Trophoblast cell (in vitro differentiated cells and primary cell): ENCODE measurements at regions not wholly inside any gene's neighbourhood (a gene's known extent, or its start where the extent isn't known, plus 50 kb on each side); places are given as distances from the start of the nearest gene placed in this dataset.

Experiments
- DNase-seq, 2 donors: peaks; one replicate each; pipeline ENCODE4 v3.0.0-alpha.2; 2016
- H2AFZ ChIP-seq: 2 replicates; pipeline ENCODE4 v1.6.1; 2013; ENCODE audit warnings: low read length, moderate library complexity, mild to moderate bottlenecking; ENCODE audit not compliant: insufficient read depth, poor library complexity
- H2AK5ac ChIP-seq: 2 replicates; pipeline ENCODE4 v1.6.1; 2013; ENCODE audit warnings: mild to moderate bottlenecking, low read length
- H2BK120ac ChIP-seq: 2 replicates; pipeline ENCODE4 v1.6.1; 2013; ENCODE audit warnings: low read length, mild to moderate bottlenecking, moderate library complexity; ENCODE audit not compliant: insufficient read depth, poor library complexity
- H2BK12ac ChIP-seq: 2 replicates; pipeline ENCODE4 v1.6.1; 2013; ENCODE audit warnings: mild to moderate bottlenecking, low read length, moderate library complexity
- H2BK5ac ChIP-seq: 2 replicates; pipeline ENCODE4 v1.6.1; 2013; ENCODE audit warnings: low read length, low read depth, moderate library complexity, mild to moderate bottlenecking; ENCODE audit not compliant: poor library complexity
- H3K14ac ChIP-seq: 2 replicates; pipeline ENCODE4 v1.6.1; 2013; ENCODE audit warnings: mild to moderate bottlenecking, low read length
- H3K18ac ChIP-seq: 2 replicates; pipeline ENCODE4 v1.6.1; 2013; ENCODE audit warnings: mild to moderate bottlenecking, low read length
- H3K23ac ChIP-seq: 2 replicates; pipeline ENCODE4 v1.6.1; 2013; ENCODE audit warnings: low read length
- H3K27ac ChIP-seq: 2 replicates; pipeline ENCODE4 v1.5.1; 2013; ENCODE audit warnings: low read depth, mild to moderate bottlenecking, inconsistent platforms, low read length, moderate library complexity
- H3K27me3 ChIP-seq: 2 replicates; pipeline ENCODE4 v1.6.1; 2013; ENCODE audit warnings: inconsistent platforms, mild to moderate bottlenecking, low read length, moderate library complexity; ENCODE audit not compliant: insufficient read depth
- H3K36me3 ChIP-seq, 2 experiments: 1 replicate in 1 of 2; 2 replicates in 1 of 2; pipeline ENCODE4 v1.6.1; 2013; ENCODE audit warnings: low read length in 2 of 2, mild to moderate bottlenecking in 2 of 2, moderate library complexity in 1 of 2; ENCODE audit not compliant: insufficient read depth in 2 of 2, control insufficient read depth in 1 of 2
- H3K4ac ChIP-seq: 2 replicates; pipeline ENCODE4 v1.6.1; 2013; ENCODE audit warnings: low read depth, mild to moderate bottlenecking, low read length, moderate library complexity
- H3K4me1 ChIP-seq, 2 experiments: 1 replicate in 1 of 2; 2 replicates in 1 of 2; pipeline ENCODE4 v1.6.1; 2013; ENCODE audit warnings: low read length in 2 of 2, mild to moderate bottlenecking in 2 of 2, moderate library complexity in 1 of 2; ENCODE audit not compliant: insufficient read depth in 2 of 2, control insufficient read depth in 1 of 2
- H3K4me2 ChIP-seq: 2 replicates; pipeline ENCODE4 v1.6.1; 2013; ENCODE audit warnings: inconsistent platforms, mild to moderate bottlenecking, low read length, moderate library complexity
- H3K4me3 ChIP-seq: 2 replicates; pipeline ENCODE4 v1.5.1; 2013; ENCODE audit warnings: mild to moderate bottlenecking, low read depth, low read length, inconsistent platforms
- H3K79me1 ChIP-seq: one replicate; pipeline ENCODE4 v1.6.1; 2013; ENCODE audit warnings: low read length
- H3K79me2 ChIP-seq: 2 replicates; pipeline ENCODE4 v1.6.1; 2013; ENCODE audit warnings: low read length, mild to moderate bottlenecking; ENCODE audit not compliant: control insufficient read depth, insufficient read depth, poor library complexity
- H3K9ac ChIP-seq: 2 replicates; pipeline ENCODE4 v1.6.1; 2013; ENCODE audit warnings: mild to moderate bottlenecking, low read length
- H3K9me3 ChIP-seq: 2 replicates; pipeline ENCODE4 v1.6.1; 2013; ENCODE audit warnings: low read depth, mild to moderate bottlenecking, control low read depth, inconsistent platforms, low read length; ENCODE audit not compliant: insufficient read depth
- H4K12ac ChIP-seq: 2 replicates; pipeline ENCODE4 v1.6.1; 2013; ENCODE audit warnings: low read depth, mild to moderate bottlenecking, low read length, moderate library complexity
- H4K8ac ChIP-seq: 2 replicates; pipeline ENCODE4 v1.6.1; 2013; ENCODE audit warnings: low read depth, mild to moderate bottlenecking, low read length, moderate library complexity
- H4K91ac ChIP-seq: one replicate; pipeline ENCODE4 v1.6.1; 2013; ENCODE audit warnings: low read depth, mild to moderate bottlenecking, low read length, moderate library complexity
- WGBS: extraction: QIAGEN DNeasy Blood & Tissue Kit; methylation state at CpG from one replicate; pipeline ENCODE4 v1.1.7; 2013; ENCODE audit warnings: missing lambda C conversion rate; ENCODE audit not compliant: insufficient read length, insufficient coverage; ENCODE audit errors: extremely low coverage; 5-methylcytosine and 5-hydroxymethylcytosine counted together

DNA sequence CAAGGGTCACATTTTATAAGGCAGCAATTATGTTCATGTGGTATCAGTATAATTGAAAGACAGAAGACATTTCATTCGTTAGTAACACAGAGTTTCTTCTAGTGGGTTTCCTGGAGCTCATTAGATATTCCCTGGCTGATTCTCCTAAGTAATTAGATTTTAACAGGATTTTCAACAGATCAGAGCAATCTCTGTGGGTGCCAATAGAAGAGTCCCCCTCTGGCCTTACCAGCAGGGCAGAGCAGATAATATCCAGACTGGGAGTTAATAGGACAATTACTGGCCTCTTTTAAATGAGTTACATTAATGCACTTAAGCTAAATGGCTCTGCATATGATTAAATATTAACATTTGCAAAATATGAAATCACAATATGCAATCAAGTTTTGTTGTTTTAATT, 74.2 kb upstream of the FOXD3 start:
- H2BK120ac ChIP-seq = no peak overlapping the region
- no peak overlapping the region for H4K12ac ChIP-seq
- no CpG with 5 or more reads among the region's 1 CpG for WGBS
- DNase-seq = no peak
- H3K14ac ChIP-seq = no peak overlapping the region
- no peak overlapping the region for H3K27ac ChIP-seq
- H3K9me3 ChIP-seq = no peaks in the 10 kb centered on the region
- no peak overlapping the region for H3K4me3 ChIP-seq
- H3K79me1 ChIP-seq = no peaks in the 10 kb centered on the region
- H2AK5ac ChIP-seq = no peak overlapping the region
- H2AFZ ChIP-seq = no peak overlapping the region
- H3K79me2 ChIP-seq = no peaks in the 10 kb centered on the region
- H2BK12ac ChIP-seq = no peak overlapping the region
- no peak overlapping the region for H3K23ac ChIP-seq
- H3K18ac ChIP-seq = no peak overlapping the region
- H3K4ac ChIP-seq = no peak overlapping the region
- no peak overlapping the region for H3K4me2 ChIP-seq
- H3K9ac ChIP-seq = no peak overlapping the region
- H4K91ac ChIP-seq = no peak overlapping the region
- no peaks in the 10 kb centered on the region for H3K4me1 ChIP-seq
- no peak overlapping the region for H4K8ac ChIP-seq
- H3K27me3 ChIP-seq = no peaks in the 10 kb centered on the region
- H3K36me3 ChIP-seq = no peaks in the 10 kb centered on the region
- no peak overlapping the region for H2BK5ac ChIP-seq

DNA sequence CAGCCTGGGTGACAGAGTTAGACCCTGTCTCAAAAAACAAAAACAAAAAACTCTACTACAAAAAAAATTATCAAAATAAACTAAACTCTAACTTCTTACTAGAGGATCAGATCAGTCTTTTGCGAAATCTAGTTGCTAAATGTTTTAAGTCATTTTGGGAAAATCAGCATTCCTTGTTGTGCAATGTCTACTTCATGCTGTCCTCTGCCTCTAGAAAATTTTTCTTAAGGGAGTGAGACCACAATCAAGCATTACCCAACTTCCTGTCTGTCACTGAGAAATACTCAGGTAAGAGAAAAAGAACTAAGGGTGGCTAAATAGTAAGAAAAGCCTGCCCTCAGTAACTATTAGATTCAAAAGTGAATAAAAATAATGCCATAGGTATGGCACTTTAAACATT, 67.2 kb upstream of the FOXD3 start:
- no peak overlapping the region for H2BK5ac ChIP-seq
- no peak overlapping the region for H3K4me3 ChIP-seq
- no peaks in the 10 kb centered on the region for H3K27me3 ChIP-seq
- no peaks in the 10 kb centered on the region for H3K79me2 ChIP-seq
- H4K91ac ChIP-seq = no peak overlapping the region
- H3K23ac ChIP-seq = no peak overlapping the region
- no peaks in the 10 kb centered on the region for H3K4me1 ChIP-seq
- H3K36me3 ChIP-seq = no peaks in the 10 kb centered on the region
- no peak overlapping the region for H4K12ac ChIP-seq
- H2AK5ac ChIP-seq = no peak overlapping the region
- no peak overlapping the region for H3K9ac ChIP-seq
- H2BK12ac ChIP-seq = no peak overlapping the region
- no peak overlapping the region for H2AFZ ChIP-seq
- H3K18ac ChIP-seq = no peak overlapping the region
- WGBS = no CpG with 5 or more reads among the region's 1 CpG
- H4K8ac ChIP-seq = no peak overlapping the region
- H3K27ac ChIP-seq = no peak overlapping the region
- no peaks in the 10 kb centered on the region for H3K79me1 ChIP-seq
- no peak overlapping the region for H3K4ac ChIP-seq
- H2BK120ac ChIP-seq = no peak overlapping the region
- H3K4me2 ChIP-seq = no peak overlapping the region
- H3K14ac ChIP-seq = no peak overlapping the region
- H3K9me3 ChIP-seq = no peaks in the 10 kb centered on the region
- DNase-seq = peak in 1 of 2 donors; percentile 60

DNA sequence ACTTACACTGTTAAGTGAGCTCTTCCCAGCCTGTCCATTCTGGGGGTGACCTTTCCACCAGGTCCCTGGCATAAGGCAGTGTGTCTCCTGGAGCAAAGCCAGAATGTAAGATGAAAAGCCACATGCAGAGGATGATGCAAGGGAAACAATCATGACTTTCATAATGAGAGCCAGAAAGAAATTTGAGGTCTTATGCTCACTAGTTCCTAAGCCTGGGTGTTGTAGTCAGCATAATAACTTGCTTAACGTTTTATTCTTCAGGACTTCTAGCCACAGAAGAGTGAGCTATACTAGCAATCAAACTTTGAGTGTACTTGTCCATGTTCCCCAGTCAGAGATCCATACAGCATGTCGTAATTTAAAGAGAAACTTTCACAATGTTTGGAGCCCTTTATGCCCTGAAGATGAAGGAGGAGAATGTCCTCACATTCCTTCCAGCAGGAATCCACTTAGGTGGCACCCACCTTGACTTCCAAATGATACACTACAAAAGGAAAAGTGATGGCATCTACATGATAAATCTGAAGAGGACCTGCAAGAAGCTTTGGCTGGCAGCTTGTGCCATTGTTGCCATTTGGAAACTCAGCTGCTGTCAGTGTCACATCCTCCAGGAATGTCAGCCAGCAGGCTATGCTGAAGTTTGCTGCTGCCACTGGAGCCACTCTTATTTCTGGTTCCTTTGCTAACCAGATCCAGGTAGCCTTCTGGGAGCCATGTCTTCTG, 60.5 kb upstream of the FOXD3 start:
- Histone ChIP-seq H3K18ac (no peak overlapping the region), H3K4me1 (no peaks in the 10 kb centered on the region), H2AK5ac (no peak overlapping the region), H2BK5ac (no peak overlapping the region), H3K36me3 (no peaks in the 10 kb centered on the region), H3K4ac (no peak overlapping the region), H3K79me2 (no peaks in the 10 kb centered on the region), H3K27me3 (no peaks in the 10 kb centered on the region), H4K8ac (no peak overlapping the region), H2BK120ac (no peak overlapping the region), H2AFZ (no peak overlapping the region), H3K23ac (no peak overlapping the region), H3K27ac (no peak overlapping the region), H3K14ac (no peak overlapping the region), H2BK12ac (no peak overlapping the region), H3K79me1 (no peaks in the 10 kb centered on the region), H3K4me3 (no peak overlapping the region), H3K4me2 (no peak overlapping the region), H4K91ac (no peak overlapping the region), H4K12ac (no peak overlapping the region), H3K9ac (no peak overlapping the region), H3K9me3 (no peaks in the 10 kb centered on the region)
- no CpG with 5 or more reads among the region's 2 CpGs for WGBS
- peak; percentile 35 to 53 for DNase-seq

DNA sequence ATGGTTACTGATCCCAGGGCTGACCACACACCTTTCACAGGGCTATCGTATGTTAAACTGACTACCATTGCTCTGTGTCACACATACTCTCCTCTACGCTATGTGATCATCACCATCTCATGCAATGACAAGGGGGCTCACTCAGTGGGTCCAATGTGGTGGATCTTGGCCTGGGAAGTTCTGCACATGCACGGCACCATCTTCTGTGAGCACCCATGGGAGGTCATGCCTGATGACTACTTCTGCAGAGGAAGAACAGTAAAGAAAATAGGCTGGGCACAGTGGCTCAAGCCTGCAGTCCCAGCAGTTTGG, 60.0 kb upstream of the FOXD3 start:
- no CpG with 5 or more reads among the region's 3 CpGs for WGBS

More for the DNA sequence above, 60.0 kb upstream of the FOXD3 start:
- Histone ChIP-seq H2BK5ac (no peak overlapping the region), H2BK12ac (no peak overlapping the region), H3K36me3 (no peaks in the 10 kb centered on the region), H3K9me3 (no peaks in the 10 kb centered on the region), H3K18ac (no peak overlapping the region), H3K4ac (no peak overlapping the region), H3K23ac (peak overlapping the region; percentile 69), H3K27me3 (no peaks in the 10 kb centered on the region), H3K9ac (no peak overlapping the region), H4K12ac (no peak overlapping the region), H4K91ac (no peak overlapping the region), H3K79me2 (no peaks in the 10 kb centered on the region), H3K14ac (no peak overlapping the region), H3K4me3 (peak overlapping the region; percentile 44), H2BK120ac (no peak overlapping the region), H3K4me2 (no peak overlapping the region), H2AFZ (no peak overlapping the region), H3K27ac (no peak overlapping the region), H4K8ac (no peak overlapping the region), H2AK5ac (no peak overlapping the region), H3K4me1 (no peaks in the 10 kb centered on the region), H3K79me1 (no peaks in the 10 kb centered on the region)
- no peak for DNase-seq
